Superior temporal gyrus (tissue), 1 donor: ENCODE measurements at regions not wholly inside any gene's neighbourhood (a gene's known extent, or its start where the extent isn't known, plus 50 kb on each side); places are given as distances from the start of the nearest gene placed in this dataset.

Source experiments
- DNase-seq: peaks from one replicate; pipeline ENCODE4 v3.0.0-alpha.2; 2016; ENCODE audit errors: extremely low spot score

GRCh38 chr9:126152622-126153362, 173.8 kb upstream of the MVB12B start:
- DNase-seq, result no peak

DNA sequence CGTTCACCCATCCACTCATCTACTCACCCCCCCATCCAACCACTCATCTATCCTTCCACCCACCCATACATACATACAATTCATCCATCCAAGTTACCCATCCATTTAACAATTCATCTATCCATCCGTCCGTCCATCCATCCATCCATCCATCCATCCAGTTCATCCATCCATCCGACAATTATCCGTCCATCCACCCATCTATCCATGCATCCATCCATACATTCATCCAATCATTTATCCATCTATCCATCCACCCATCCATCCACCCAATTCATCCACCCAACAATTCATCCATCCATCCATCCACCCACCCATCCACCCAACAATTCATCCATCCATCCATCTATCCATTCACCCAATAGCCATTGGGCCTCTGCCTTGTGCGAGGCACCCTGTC, 173.2 kb upstream of the MVB12B start:
- DNase-seq, result no peak

- DNase-seq, result no peak
Observed at GRCh38 chr9:126154182-126154827, 172.3 kb upstream of the MVB12B start.

DNA sequence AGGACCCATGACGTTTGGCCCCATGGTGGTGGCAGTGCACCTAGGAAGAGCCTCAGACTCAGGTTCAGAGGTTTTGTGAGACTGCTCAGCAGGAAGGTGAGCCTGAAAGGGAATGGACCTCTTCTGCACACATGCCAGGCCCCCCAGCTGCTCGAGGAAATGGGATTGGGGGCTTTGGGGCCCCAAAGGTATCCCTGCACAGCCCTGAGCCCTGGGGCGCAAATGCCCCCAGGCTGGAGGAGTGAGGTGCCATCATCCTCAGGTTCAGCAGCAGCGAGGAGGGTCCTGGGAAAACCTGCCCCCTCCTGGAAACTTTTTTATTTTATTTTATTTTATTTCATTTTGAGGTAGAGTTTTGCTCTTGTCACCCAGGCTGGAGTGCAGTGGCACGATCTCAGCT, 171.8 kb upstream of the MVB12B start:
- no peak for DNase-seq

GRCh38 chr9:126155756-126156664, 170.6 kb upstream of the MVB12B start:
- DNase-seq, result no peak

DNA sequence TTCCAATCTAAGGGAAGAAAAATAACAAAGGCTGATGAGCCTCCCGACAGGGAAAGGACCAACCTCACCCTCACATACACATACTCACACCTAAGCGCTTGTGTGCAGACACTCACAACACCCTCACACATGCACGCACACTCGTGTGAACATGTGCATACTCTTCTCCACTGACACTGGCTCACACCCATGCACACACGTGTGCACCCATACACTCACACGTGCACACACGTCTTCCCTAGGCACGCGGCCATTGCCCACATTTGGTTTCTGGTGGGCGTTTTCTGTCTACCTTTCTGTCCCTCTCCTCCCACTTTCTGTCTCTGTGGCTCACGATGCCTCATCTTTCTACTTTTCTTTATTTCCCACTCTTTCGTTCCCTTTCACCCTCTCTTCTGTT, 169.7 kb upstream of the MVB12B start:
- no peak for DNase-seq

- no peak for DNase-seq
Observed at GRCh38 chr9:126157423-126157822, 169.2 kb upstream of the MVB12B start.

- no peak for DNase-seq
Observed at GRCh38 chr9:126157826-126158587, 168.6 kb upstream of the MVB12B start.

DNA sequence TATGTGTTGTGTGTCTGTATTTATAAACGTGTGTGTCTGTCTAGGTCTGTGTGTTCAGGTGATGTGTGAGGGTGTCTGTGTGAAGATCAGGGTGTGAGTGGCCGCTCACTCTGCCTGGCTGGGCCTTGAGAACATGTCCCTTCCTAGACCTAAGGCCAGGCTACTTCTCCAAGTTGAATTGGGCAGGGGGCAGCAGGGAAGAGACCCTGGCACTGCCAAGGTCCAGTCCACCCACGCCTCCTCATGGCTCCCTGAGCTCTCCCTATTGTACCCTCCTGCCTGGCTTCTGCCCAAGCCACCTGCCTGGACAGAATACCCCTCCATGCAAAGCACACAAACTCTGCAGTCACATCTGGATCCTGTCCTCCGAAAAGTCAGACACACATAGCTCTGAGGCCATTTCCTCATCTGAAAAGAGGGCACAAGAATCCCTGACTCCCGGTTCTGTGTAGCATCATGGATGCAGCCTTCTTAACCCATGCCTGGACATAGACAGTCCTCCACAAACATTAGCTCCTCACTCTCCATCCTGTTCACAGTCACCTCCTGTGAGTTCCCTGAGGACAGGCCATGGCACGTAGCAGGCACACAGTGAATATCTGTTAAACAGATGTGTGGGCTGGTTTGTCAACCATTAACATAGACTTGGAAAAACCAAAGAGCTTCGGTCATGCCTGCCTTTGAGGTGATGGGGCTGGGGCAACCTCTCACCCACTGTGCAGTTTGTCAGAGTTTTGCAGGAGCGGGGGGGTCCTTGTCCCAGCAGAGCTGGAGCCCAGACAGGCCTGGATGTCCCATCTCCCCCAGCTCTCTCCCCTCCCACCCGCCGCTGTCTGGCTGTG, 167.8 kb upstream of the MVB12B start:
- DNase-seq, result no peak

DNA sequence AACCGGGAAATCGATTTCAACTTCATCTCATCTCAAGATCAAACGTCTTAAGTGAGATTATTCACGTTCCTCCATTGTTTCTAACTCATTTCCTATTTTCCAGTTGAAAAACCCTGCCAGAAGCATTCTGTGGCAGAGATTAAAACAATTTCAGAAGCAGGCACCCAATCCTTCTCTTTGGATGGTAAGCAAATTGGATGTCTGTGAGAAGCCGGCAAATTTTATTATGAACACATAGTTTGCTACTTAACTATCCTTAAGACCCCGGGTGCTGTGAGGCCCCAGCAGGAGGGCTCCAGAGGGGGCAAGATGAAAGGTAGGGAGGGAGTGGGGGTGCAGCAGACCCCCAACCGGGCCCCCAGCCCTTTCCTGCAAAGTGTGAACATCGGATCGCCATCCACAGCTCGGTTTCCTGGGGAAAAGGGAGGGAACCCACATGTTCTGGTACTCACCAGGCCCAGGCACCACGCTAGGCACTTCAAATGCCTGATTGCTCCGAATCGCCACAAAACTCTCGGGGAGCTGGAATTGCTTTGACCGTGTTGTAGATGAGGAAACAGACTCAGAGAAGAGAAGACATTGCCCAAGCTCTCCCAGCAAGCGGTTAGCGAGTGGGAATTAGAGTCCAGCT, 167.1 kb upstream of the MVB12B start:
- no peak for DNase-seq

- no peak for DNase-seq
Observed at GRCh38 chr9:126160067-126160853, 166.4 kb upstream of the MVB12B start.

GRCh38 chr9:126160854-126161329, 165.7 kb upstream of the MVB12B start:
- DNase-seq, result no peak

DNA sequence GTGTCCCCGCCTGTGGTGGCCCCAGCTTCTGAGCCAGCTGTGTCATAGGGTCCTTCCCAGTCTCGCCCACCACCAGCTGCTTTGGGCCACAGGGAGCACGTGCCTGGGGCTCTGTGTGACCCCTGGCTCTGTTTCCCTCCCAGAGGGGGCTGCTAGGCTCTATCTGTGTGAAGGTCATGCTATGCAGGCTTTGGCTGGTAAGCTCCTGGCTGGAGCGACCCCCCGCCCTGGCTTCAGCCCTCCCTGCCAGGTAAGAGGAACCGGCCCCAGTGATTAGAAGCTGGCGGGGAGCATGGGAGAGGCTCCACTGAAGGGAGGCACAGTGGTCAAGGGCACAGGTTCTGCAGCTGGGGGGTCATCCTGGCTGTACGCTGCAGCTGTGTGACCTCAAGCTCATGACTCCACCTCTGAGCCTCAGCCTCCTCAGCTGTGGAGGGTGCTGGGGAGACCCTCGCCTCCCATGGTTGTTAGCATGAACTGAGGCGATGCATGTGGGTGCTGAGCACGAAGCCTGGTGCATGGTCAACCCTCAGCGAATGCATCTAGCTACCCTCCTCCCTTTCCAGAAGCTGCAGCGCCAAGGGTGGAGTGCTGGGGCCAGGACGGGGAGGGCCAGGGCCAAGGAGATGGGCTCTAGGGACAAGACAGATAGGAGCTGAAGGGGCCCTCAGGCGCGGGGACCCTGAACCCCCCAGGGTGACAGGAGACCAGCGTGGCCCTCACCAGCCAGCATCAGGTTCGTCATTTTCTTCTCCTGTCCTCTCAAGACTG, 163.8 kb upstream of the MVB12B start:
- DNase-seq, result no peak

- DNase-seq, result peak; percentile 22
Observed at GRCh38 chr9:126164796-126165525, 161.7 kb upstream of the MVB12B start.

GRCh38 chr9:126165755-126166154, 160.9 kb upstream of the MVB12B start:
- no peak for DNase-seq

- DNase-seq, result no peak
Observed at GRCh38 chr9:126166291-126166690, 160.3 kb upstream of the MVB12B start.

GRCh38 chr9:126166866-126167265, 159.8 kb upstream of the MVB12B start:
- DNase-seq, result no peak

DNA sequence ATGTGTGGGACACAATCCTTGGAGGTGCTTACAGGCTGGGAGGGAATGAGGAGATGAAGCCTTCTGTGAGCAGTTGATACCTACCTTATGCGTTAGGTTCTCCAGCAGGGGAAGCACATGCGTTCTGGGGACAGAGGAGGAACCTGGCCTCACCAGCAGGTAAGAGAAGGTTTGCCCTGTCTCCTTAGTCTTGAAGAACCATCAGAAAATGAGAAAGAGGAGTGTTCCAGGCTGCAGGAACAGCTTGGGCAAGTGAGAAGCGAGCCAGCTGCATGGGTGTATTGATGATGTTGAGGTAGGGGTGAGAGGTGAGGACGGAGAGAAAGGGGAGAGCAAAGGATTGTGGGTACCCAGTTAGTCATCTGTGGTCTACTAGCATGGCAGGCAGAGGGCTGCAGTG, 156.9 kb upstream of the MVB12B start:
- DNase-seq, result no peak
